GM21825 (cell line): ENCODE measurements at regions not wholly inside any gene's neighbourhood (a gene's known extent, or its start where the extent isn't known, plus 50 kb on each side); places are given as distances from the start of the nearest gene placed in this dataset.
"Not testable (repeated sequence)": the region's sequence is repeated elsewhere in the genome, so short reads cannot be mapped to it uniquely, and the experiment has no call there.

ENCODE experiments used
- ATAC-seq: cut with Tn5 transposase; IDR thresholded peaks from one replicate; pipeline ENCODE4 v1.9.1; 2021; ENCODE audit warnings: mild to moderate bottlenecking, moderate library complexity; ENCODE audit not compliant: unreplicated experiment

DNA sequence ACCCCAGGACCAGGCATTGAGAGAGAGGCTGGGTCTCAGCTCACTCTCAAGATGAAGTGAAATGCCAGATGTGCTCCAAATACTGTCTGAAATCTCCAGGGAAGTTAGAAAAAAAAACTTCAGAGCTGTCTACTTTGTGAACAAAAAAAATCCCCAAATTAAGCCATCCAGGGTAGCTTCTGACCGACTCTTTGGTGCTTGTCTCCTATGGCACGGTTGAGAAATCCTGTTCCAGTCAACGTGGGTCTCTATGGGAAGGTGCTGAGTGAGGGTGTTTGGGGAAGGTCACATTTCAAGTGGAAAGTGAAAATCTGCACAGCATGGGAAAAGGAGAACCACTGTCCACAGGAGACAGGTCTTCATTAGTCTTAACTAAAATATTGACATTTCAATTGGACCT, 322.5 kb upstream of the CFAP20DC start:
- ATAC-seq, result no peak

DNA sequence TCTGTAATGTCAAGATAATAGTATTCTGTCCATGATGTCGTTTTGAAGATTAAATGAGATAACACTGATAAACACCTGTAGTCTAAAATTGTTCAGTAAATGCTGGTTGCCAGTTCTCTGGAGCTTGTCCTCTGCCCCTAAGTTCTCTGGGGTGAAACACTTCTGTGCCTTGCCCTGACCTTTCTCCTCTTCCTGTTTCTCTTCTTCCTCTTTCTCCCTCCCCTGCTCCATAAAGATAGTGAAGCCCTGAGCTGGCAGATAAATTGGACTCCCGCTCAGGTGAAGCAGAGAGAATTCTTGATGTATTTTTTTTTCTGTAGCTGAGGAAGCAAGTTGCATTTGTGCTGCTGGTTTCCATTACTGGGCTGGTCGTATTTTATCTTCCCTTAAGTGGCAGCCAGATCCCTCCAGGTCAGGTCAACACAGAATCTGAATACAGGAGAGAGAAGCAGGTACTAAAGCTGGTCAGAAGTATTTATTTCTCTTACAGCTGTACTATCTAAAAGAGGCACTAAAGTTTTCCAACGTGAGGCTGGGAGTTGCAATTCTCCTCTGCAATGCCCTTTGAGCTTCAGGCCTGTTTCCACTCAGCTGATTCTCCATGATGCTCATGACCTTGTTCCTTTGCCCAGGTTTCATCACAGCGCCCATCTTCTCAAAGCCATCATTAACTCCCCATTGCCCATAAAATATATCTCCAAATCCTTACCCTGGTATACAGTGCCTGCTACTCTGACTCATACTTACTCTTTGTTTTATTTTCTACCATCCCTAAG, 319.3 kb upstream of the CFAP20DC start:
- ATAC-seq, result no peak

DNA sequence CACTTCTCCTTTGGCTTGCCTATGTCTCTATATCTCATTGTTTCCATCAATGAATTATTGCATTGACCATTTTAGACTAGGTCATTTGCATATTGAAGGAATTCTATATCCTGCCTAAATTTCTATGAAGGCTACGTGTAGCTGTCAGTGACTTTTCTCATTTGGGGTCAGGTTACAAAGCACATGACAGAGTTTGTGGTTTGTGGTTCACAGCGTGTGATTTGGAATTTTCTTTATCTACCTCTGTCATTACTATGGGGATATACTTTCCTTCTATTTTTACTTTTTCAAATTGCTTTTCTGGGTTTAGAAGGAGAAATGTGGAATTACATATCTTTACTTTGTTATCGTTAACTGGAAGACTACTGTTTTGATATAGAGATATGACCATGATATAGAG, 317.3 kb upstream of the CFAP20DC start:
- ATAC-seq, result no peak

DNA sequence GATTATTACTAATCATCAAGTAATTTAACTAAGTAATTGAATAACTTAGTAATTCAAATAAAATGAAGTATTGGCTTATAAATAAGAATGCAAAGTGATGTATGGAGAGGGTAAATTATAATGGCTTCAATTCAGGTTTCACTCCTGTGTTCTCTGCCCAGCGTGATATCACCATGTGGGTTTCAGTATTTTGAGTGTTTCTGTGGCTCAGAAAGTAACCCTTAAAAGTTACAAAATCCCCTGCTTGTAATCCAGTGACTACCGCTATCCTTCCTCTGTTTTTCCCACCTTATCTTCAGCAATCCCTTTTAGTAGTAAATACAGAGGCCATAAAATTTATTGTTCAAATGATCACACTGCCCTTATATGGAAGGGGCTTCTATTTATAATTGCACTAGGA, 316.4 kb upstream of the CFAP20DC start:
- ATAC-seq, result no peak

DNA sequence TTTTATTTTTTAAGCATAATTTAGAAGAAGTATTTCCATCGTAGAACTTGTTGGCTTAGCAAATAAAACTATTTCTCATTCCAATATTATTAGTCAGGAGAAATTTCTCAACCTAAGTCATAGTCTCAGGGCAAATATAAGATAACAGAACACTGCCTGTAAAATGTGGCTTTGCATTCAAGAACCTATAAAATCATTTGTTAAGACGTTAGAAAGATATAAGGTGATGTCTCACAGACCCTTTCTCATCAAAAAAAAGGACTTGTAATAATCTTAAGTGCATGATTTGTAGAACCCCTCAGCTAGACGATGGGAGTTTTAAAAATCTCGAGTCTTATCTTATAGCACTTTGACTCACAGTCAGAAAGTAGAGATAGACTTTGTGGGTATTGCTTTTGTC, 314.7 kb upstream of the CFAP20DC start:
- ATAC-seq, result no peak

DNA sequence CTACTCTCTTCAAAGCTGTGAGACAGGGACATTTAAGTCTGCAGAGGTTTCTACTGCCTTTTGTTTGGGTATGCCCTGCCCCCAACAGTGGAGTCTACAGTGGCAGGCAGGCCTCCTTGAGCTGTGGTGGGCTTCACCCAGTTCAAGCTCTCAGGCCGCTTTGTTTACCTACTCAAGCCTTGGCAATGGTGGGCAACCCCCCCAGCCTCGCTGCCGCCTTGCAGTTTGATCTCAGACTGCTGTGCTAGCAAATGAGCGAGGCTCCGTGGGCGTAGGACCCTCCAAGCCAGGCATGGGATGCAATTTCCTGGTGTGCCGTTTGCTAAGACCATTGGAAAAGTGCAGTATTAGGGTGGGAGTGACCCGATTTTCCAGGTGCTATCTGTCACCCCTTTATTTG, 310.5 kb upstream of the CFAP20DC start:
- not testable (repeated sequence) for ATAC-seq

DNA sequence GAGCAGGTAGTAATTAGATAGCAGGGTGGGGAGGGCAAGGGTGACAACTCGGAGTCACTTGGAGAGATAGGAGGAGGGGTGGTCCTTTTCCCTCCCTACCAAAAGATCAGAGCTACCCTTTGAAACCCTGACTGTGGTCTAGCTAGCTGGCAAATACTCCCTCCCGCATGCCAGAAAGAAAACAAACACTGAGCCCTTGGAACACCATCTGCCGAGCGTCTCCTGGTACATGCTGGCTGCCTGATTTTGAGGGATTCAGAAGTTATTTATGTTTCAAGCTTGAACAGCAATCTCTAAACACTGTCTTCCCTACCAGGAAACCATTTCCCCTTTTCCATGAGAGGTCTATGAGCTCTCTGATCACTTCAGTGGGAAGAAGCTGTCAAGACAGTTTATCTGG, 291.6 kb upstream of the CFAP20DC start:
- no peak for ATAC-seq

DNA sequence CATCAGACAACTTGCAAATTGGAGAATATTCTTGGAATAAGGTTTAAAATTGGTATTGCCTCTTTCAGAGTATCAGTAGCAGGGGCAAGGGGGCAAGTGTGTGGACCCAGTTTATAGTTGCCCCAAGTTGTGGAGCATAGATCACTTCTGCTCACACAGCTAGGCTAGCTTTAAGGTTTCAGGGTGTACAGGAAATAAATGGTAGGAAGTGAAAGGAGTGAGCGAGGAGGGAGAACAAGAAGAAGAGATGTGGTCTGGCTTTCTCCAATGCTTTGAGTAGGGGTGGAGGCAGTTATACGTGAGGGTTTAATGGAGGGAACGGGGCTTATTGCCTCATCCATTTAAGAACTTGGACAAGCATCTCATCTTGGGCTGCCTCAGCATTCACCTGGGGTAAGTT, 290.0 kb upstream of the CFAP20DC start:
- ATAC-seq, result no peak

DNA sequence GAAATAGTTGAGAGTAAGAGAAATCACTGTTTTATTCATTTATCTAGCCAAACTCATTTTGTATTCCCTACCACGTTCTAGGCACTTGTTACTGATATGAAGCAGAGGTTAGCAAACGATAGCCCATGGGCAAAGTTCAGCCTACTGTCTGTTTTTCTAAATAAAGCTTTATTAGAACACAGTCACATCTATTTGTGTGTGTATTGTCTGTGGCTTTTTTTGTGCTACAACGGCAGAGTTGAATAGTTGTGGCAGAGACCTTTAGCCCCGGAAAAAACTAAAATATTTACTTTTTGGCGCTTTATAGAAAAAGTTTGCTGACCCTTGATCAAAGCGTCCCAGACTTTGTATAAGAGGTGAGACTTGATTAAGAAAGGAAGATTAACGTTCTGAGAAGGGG, 289.1 kb upstream of the CFAP20DC start:
- ATAC-seq, result no peak

DNA sequence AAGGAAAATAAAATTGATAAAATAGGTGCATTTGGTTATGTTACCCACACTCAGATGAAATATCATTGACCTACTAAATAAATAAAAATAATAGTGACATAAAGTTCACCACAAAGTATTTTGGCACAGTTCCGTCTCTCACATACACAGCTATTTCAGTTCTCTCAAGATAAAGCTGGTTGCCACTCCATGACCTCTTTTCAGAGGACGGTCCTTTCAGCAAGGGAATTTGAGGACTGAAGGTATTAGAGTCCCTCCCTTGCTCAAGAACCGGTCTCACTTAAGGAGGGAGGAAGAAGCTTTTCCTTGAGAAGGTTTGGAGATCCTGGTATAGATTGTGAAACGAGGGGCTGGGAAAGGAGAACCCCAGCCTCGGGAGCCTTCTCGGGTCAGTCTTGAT, 285.5 kb upstream of the CFAP20DC start:
- ATAC-seq, result no peak

DNA sequence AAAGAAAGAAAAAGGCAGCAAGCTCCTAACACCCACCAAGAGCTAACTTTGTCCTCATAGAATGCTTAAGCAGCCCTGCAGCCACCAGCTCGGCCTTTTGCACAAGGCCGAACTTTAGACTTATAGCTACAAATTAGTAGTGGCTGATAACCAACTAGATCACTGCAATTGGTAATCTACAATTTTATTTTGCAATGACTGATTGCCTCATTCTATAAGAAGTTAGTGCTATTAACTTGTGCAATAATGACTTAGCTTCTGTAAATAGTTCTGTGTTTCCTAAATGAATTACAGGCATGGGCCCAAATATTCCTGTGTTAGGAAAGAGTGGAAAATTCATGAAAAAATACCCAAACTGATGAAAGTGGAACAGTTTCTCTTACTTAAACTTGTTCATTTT, 284.8 kb upstream of the CFAP20DC start:
- no peak for ATAC-seq

DNA sequence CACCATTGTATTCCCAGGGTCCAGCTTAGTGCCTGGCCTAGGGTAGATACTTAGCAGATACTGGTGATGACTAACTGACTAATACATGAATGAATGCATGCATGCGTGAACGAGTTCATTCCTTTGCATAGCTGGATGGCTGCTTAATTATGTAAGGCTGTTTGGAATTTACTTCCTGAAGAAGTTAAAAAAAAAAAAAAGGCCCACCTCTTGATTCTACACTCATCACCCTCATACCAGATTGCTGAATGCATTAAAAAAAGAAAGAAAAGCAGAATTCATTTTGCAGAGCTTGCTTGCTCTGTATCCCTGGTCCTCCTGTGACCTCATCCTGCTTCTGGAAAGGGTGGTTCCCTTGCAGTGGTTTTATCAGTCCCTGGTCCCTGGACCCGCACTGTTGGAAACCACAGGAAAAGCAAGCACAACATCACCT, 277.6 kb upstream of the CFAP20DC start:
- no peak for ATAC-seq

DNA sequence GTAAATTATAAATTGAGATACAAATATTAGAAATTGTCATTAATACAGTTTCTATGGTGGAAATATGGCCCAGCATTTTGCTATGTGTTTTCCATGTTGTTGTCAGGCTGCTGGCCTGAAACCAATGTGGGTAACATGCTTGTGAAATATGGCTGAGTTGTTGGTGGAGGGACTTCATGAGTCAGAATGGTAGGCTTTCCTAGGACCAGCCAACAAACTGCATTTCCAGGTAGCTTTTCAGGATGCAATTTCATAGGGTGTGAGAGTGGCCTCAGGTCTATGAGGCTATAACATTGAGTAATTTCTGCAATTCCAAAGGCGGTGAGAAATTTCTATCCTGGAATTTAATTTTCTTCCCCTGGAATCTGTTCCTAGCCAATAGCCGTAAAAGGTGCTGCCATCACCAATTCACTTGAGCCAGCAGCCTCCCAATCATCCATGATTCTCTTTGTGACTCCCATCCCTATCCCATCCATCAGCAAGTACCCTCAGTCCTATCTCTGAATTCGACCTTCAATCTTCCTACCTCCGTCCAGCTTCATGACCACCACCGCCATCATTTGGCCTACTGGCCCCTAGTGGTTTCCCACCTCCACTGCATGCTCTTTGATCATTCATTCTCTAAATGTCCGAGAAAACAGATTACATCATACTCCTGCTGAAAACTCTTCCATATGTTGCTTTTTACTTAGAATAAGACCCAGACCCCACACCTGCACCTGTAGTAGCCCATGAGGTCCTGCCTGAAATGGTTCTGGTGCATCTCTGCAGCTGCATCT, 276.6 kb upstream of the CFAP20DC start:
- no peak for ATAC-seq

DNA sequence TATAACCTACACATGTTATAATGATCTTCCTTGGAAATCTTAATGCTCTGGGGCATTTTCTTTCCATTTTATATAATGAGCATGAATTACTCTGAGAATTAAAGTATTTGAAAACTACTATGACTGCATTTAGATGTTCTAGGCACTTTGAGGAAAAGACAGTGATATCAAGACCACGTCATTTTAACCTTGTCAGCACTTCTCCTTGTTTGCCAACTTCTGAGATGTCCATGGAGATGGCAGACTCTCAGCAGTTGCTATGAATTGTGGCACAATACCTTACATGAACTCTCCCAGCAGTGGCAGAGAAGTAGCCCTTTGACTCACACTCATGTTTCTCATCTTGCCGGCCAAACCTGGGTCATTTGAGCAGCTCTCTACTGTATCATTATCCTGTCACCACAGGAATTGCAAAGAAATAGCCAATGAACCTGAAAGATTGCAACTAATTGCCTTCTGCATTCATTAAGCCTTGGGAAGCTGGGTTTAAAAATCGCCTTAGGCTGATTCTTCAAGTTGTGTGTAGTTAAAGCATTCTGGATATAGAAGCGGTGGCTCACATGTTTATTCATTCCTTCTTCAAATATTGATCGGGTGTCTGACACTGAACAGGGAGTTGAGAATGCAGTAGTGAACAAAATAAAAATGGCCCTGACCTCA, 272.2 kb upstream of the CFAP20DC start:
- ATAC-seq, result no peak

DNA sequence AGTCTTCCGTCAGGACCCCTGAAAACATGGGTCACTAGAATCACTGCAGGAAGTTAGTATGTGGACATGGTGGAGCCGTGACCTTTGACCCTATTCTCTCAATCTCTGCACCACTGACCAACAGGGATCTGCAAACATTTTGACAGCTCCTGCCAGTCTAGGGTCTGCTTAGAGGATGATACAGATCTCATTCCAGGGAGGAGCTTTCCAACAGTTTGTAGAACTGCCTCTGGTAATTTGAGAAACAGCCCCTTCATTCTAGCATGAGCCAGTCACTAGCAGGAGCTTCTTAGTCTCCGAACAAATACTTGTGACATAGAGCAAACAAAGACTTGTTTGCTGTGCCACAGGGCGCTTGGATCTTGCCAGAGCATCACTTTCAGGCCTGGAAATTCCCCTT, 270.3 kb upstream of the CFAP20DC start:
- no peak for ATAC-seq

DNA sequence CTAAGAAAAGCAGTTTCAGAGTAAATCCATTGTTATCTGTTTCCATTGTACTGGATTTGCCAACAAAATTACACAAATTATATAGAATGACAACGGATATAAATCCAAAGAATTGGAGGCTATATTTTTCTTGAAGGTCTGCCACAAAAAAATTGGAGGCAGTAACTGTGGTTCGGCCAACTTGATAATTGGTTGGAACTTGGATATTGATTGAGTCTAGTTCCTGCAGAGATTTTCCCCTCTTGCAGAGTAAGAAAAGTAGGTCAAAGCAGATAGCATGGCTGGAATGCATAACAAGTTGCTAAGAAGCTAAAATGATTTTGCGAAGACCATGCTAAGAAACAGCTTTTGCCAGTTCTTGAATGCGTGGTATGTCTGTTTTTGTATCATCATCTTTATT, 269.6 kb upstream of the CFAP20DC start:
- no peak for ATAC-seq

DNA sequence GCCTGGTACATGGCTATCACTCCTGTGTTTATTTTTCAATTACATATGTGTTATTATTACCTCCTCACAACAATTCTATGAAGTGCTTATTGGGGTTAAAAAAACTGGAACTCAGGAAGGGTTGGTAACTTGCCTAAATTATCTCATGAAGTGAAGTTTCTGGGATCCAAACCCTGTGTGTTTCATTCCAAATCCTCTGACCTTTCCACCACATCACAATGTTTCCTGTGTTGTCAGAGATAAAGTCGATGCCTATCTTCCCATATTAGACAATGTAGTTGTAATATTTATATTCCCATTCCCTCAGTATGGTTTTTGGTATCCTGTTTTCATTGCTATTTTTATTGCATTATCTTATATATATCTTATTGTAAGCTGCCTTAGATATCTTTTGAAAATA, 269.1 kb upstream of the CFAP20DC start:
- no peak for ATAC-seq

DNA sequence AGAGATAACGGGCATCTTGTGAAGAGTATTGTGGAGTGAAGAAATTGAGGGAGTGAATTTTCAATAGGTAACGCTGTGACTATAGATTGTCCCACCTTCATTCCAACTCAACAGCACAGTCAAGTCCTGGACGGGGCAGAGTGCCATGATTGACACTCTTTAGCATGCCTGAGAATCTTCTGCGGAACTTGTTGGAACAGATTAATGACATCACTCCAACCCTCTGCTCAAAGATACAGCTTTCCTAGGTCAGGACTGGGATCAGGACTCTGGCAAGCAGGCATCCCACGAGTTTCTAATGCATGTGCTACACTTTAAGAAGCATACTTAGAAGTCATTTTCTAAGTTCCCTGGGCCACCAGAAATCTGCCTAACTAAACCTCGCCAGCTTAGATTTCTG, 267.6 kb upstream of the CFAP20DC start:
- no peak for ATAC-seq

DNA sequence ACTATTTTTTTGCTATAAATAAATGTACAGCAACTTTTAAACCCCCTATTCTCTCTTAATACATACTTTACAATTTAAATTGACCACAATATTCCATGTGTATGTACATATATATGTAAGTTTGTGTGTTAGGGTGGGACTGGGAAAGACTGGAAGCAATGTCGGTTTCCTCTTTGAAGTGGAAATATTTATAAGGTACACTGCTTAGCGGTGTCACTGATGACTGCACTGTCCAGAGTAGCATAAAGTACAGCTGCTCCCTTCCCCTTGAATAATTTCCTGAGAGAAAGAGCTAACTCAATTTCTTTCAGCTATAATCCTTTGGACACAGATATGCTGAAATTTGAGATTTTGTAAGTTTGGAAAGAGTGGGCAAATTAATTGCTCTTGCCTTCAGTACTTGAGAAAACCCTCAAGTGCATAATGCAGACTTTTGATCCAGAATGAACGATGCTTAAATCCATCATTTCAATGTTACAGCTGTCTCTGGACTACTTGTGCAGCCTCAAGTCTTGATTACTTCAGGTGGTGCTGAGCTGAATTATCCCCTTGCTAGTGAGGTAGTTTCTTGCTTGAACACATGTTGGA, 267.0 kb upstream of the CFAP20DC start:
- no peak for ATAC-seq

DNA sequence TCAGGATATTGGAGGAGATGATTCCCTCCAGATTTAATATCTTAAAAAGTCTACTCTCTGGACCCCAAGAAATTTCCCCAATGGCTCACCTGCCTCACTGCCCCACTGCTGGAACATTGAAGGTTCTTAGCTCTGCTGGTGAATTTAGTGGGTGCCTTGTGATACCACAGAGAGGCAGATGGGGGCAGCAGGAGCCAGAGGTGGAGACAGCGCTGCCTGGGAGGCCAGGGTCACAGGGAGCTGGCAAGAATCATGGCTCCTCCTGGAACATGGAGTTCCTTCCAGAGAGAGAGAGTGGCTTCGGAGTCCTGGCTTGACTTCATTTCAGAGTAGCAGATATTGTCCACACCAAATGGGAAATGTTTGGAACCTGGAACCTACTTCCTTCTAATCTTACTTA, 263.5 kb upstream of the CFAP20DC start:
- ATAC-seq, result peak; percentile 75

DNA sequence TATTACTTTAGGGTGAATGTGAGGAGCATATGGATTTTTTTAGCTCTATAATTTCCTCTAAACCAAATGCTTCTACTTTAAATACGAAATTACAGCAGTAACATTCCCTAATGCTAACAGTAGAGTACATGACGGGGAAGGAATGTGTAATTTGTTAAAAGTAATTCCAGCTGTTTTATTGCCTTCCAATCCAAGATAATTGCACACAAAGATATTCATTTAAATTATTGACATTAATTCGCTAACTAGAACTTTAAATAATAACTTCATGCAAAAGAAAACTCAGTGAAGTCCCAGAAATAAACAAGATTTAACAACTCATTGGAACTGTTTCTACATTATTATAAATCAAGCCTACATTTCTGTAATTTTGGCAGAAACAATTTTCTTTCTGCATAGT, 261.4 kb upstream of the CFAP20DC start:
- ATAC-seq, result no peak

DNA sequence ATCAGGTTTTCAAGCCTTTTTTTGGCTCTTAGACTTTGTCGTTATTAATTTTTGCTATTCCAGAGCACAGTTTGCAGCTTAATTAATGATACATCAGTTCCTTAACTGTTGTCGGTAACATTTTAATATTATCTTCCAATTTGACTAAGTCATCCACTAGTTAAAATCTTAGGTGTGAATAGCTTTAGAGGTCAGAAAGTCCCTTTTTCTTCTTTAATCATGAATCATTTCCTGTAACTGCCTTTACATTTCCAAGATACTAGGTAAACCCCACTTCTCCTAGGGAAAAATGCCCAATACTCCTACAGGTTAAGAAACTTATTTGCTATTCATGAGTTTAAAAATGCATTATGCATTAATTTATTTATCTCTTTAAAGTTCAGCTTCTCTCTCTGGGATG, 260.9 kb upstream of the CFAP20DC start:
- ATAC-seq, result no peak
